ENCODE measurements at regions not wholly inside any gene's neighbourhood (a gene's known extent, or its start where the extent isn't known, plus 50 kb on each side); places are given as distances from the start of the nearest gene placed in this dataset.

DNA sequence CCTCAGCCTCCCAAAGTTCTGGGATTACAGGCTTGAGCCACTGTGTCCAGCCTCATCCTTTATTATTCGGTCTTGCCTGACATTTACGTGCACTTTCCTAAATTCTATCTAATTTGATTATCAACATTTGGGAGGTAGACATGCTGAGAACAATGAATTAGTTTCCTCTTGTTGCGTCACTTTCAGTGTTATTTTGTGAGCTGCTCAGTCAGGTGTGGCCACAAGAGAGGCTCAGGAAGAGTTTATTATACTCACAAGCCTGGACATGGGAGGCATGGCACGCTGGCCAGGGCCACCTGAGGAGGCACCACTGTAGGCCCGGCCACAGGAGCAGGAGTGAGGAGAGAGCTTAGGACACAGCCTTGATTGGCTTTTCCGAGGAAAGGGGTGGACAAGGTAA lies 59.7 kb upstream of the RBFOX2 start:
- Histone ChIP-seq H3K9ac (ENCODE audit: low read length in 3 of 3) (no peak overlapping the region), H3K4me3 (ENCODE audit: low read length in 3 of 3) (no peak overlapping the region), H3K4me1 (ENCODE audit: control insufficient read depth in 2 of 3, insufficient read depth in 2 of 3, low read depth in 1 of 3, low read length in 3 of 3) (no peaks in the 10 kb centered on the region), H3K27me3 (ENCODE audit: control insufficient read depth, insufficient read depth, low read length) (no peaks in the 10 kb centered on the region), H3K36me3 (ENCODE audit: control insufficient read depth in 2 of 3, insufficient read depth in 3 of 3, low read length in 3 of 3) (no peaks in the 10 kb centered on the region), H3K9me3 (ENCODE audit: control insufficient read depth in 2 of 3, insufficient read depth in 1 of 3, low read length in 3 of 3) (no peaks in the 10 kb centered on the region), H3K27ac (ENCODE audit: low read depth in 2 of 2, low read length in 2 of 2) (no peak overlapping the region)
- TF ChIP-seq, protein P1, sequence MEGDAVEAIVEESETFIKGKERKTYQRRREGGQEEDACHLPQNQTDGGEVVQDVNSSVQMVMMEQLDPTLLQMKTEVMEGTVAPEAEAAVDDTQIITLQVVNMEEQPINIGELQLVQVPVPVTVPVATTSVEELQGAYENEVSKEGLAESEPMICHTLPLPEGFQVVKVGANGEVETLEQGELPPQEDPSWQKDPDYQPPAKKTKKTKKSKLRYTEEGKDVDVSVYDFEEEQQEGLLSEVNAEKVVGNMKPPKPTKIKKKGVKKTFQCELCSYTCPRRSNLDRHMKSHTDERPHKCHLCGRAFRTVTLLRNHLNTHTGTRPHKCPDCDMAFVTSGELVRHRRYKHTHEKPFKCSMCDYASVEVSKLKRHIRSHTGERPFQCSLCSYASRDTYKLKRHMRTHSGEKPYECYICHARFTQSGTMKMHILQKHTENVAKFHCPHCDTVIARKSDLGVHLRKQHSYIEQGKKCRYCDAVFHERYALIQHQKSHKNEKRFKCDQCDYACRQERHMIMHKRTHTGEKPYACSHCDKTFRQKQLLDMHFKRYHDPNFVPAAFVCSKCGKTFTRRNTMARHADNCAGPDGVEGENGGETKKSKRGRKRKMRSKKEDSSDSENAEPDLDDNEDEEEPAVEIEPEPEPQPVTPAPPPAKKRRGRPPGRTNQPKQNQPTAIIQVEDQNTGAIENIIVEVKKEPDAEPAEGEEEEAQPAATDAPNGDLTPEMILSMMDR (IDR thresholded peaks at IDR 0.05; ENCODE audit: borderline replicate concordance, extremely low read depth, insufficient read depth) = no peak
- FAIRE-seq (no peak), DNase-seq (peak in 2 of 5 donors; percentile 13 to 36)
- intact Hi-C loops (cut with DNase I) = no loop called here

DNA sequence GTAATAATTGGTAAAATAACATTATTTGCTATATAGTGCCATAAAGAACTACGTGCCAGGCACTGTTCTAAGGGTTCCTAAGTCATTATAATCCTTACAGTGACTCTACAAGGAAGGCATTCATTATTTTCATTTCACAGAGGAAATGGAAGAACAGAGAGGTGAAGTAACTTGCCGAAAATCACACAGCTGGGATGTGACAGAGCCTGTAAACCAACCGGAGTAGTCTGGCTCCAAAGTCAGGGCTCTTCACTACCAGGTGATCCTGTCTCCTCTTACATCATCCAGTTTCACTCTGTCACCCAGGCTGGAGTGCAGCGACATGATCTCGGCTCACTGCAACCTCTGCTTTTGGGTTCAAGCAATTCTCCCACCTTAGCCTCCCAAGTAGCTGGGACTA lies 59.2 kb upstream of the RBFOX2 start:
- Histone ChIP-seq H3K4me1 (ENCODE audit: control insufficient read depth in 2 of 3, insufficient read depth in 2 of 3, low read depth in 1 of 3, low read length in 3 of 3) (no peaks in the 10 kb centered on the region), H3K27me3 (ENCODE audit: control insufficient read depth, insufficient read depth, low read length) (no peaks in the 10 kb centered on the region), H3K9ac (ENCODE audit: low read length in 3 of 3) (no peak overlapping the region), H3K4me3 (ENCODE audit: low read length in 3 of 3) (no peak overlapping the region), H3K36me3 (ENCODE audit: control insufficient read depth in 2 of 3, insufficient read depth in 3 of 3, low read length in 3 of 3) (no peaks in the 10 kb centered on the region), H3K27ac (ENCODE audit: low read depth in 2 of 2, low read length in 2 of 2) (no peak overlapping the region), H3K9me3 (ENCODE audit: control insufficient read depth in 2 of 3, insufficient read depth in 1 of 3, low read length in 3 of 3) (no peaks in the 10 kb centered on the region)
- TF ChIP-seq, protein P1 (IDR thresholded peaks at IDR 0.05; ENCODE audit: borderline replicate concordance, extremely low read depth, insufficient read depth) = no peak
- intact Hi-C loops (cut with DNase I) = no loop called here
- FAIRE-seq (no peak), DNase-seq (no peak)

DNA sequence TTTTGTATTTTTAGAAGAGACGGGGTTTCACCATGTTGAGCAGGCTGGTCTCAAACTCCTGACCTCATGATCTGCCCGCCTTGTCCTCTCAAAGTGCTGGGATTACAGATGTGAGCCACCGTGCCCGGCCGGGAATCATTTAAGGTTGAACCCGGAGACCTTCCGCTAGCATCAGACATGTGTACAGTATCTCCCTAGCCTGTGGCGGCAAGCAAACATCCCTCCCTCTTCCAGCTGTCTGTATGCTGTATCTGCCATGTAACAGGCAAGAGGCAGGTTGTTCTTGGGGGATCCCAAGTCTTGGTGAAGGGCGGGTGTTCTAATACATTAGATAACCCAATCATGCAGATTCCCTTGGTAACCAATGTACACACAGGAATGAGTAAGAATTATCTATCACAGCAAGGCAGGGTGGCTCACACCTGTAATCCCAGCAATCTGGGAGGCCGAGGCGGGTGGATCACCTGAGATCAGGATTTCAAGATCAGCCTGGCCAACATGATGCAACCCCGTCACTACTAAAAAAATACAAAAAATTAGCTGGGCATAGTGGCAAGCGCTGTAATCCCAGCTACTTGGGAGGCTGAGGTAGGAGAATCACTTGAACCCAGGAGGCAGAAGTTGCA lies 58.1 kb upstream of the RBFOX2 start:
- Histone ChIP-seq H3K27me3 (ENCODE audit: control insufficient read depth, insufficient read depth, low read length) (no peaks in the 10 kb centered on the region), H3K36me3 (ENCODE audit: control insufficient read depth in 2 of 3, insufficient read depth in 3 of 3, low read length in 3 of 3) (no peaks in the 10 kb centered on the region), H3K9me3 (ENCODE audit: control insufficient read depth in 2 of 3, insufficient read depth in 1 of 3, low read length in 3 of 3) (no peaks in the 10 kb centered on the region), H3K4me1 (ENCODE audit: control insufficient read depth in 2 of 3, insufficient read depth in 2 of 3, low read depth in 1 of 3, low read length in 3 of 3) (no peaks in the 10 kb centered on the region), H3K27ac (ENCODE audit: low read depth in 2 of 2, low read length in 2 of 2) (no peak overlapping the region), H3K4me3 (ENCODE audit: low read length in 3 of 3) (no peak overlapping the region), H3K9ac (ENCODE audit: low read length in 3 of 3) (no peak overlapping the region)
- TF ChIP-seq, protein P1 (IDR thresholded peaks at IDR 0.05; ENCODE audit: borderline replicate concordance, extremely low read depth, insufficient read depth) = no peak
- intact Hi-C loops (cut with DNase I) = no loop called here
- DNase-seq (no peak), FAIRE-seq (no peak)

DNA sequence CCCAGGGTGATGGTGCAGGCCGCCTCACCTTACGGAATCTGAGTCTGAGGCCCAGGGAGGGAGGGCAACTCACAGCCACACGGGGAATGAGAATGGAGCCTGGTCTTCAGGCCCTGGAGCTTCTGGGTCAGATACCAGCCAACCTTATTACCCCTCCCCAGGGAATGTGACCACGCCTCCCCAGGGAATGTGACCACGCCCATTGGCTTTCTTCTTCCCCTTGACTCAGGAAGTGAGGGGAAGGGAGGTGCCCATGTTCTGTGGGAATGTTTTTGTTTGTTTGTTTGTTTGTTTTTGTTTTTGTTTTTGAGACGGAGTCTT lies 57.5 kb upstream of the RBFOX2 start:
- Histone ChIP-seq H3K27ac (ENCODE audit: low read depth in 2 of 2, low read length in 2 of 2) (no peak overlapping the region), H3K4me1 (ENCODE audit: control insufficient read depth in 2 of 3, insufficient read depth in 2 of 3, low read depth in 1 of 3, low read length in 3 of 3) (no peaks in the 10 kb centered on the region), H3K9ac (ENCODE audit: low read length in 3 of 3) (no peak overlapping the region), H3K9me3 (ENCODE audit: control insufficient read depth in 2 of 3, insufficient read depth in 1 of 3, low read length in 3 of 3) (no peaks in the 10 kb centered on the region), H3K27me3 (ENCODE audit: control insufficient read depth, insufficient read depth, low read length) (no peaks in the 10 kb centered on the region), H3K4me3 (ENCODE audit: low read length in 3 of 3) (no peak overlapping the region), H3K36me3 (ENCODE audit: control insufficient read depth in 2 of 3, insufficient read depth in 3 of 3, low read length in 3 of 3) (no peaks in the 10 kb centered on the region)
- FAIRE-seq (no peak), DNase-seq (no peak)
- intact Hi-C loops (cut with DNase I) = no loop called here
- TF ChIP-seq, protein P1 (IDR thresholded peaks at IDR 0.05; ENCODE audit: borderline replicate concordance, extremely low read depth, insufficient read depth) = no peak

All from kidney (tissue), 13 donors.